H1 (cell line): ENCODE measurements at regions not wholly inside any gene's neighbourhood (a gene's known extent, or its start where the extent isn't known, plus 50 kb on each side); places are given as distances from the start of the nearest gene placed in this dataset.

Source experiments
- CTCF ChIA-PET: fragments of 300-600 bp; sonication (Branson Sonifier 250); formaldehyde crosslinking; loops from one replicate; lab custom pipeline; 2021; ENCODE audit not compliant: partially characterized antibody; lab: Charles Lee
- POLR2A ChIA-PET: fragments of 300-600 bp; sonication (Branson Sonifier 250); formaldehyde crosslinking; loops from one replicate; lab custom pipeline; 2021; ENCODE audit warnings: inconsistent platforms; ENCODE audit not compliant: partially characterized antibody; lab: Charles Lee
- DNase-seq, 2 experiments: peaks; one replicate each; pipeline versions ENCODE4 v3.0.0 to v3.0.0-alpha.2; 2010 to 2022; ENCODE audit warnings: low spot score in 2 of 2, low read depth in 1 of 2, mixed read lengths in 1 of 2
- FAIRE-seq: peaks from 2 replicates; lab custom pipeline; 2011; peaks lifted over from hg19 to GRCh38; lab: Jason Lieb, UNC
- H2AFZ ChIP-seq: 2 replicates; pipeline ENCODE4 v1.8.1; 2012; ENCODE audit warnings: low read length, inconsistent platforms
- H2AK5ac ChIP-seq: 2 replicates; pipeline ENCODE4 v1.6.1; 2013; ENCODE audit warnings: low read depth, low read length
- H2BK120ac ChIP-seq: replicated peaks from 2 replicates; pipeline ENCODE3; 2013; ENCODE audit warnings: low read depth, low read length, inconsistent platforms
- H2BK12ac ChIP-seq: 2 replicates; pipeline ENCODE4 v1.6.1; 2013; ENCODE audit warnings: low read depth, low read length
- H2BK15ac ChIP-seq: 2 replicates; pipeline ENCODE4 v1.6.1; 2013; ENCODE audit warnings: low read length
- H2BK20ac ChIP-seq: 2 replicates; pipeline ENCODE4 v1.6.1; 2013; ENCODE audit warnings: low read length
- H2BK5ac ChIP-seq: 2 replicates; pipeline ENCODE4 v1.6.1; 2013; ENCODE audit warnings: low read depth, low read length
- H3K14ac ChIP-seq: 2 replicates; pipeline ENCODE4 v1.6.1; 2013; ENCODE audit warnings: inconsistent platforms; ENCODE audit not compliant: insufficient read length
- H3K18ac ChIP-seq: 2 replicates; pipeline ENCODE4 v1.6.1; 2013; ENCODE audit warnings: low read length; ENCODE audit errors: extremely low read depth
- H3K23ac ChIP-seq: 2 replicates; pipeline ENCODE4 v1.6.1; 2013; ENCODE audit warnings: inconsistent platforms; ENCODE audit not compliant: insufficient read length
- H3K23me2 ChIP-seq: 2 replicates; pipeline ENCODE4 v1.6.1; 2013; ENCODE audit warnings: low read depth, low read length
- H3K27ac ChIP-seq: 2 replicates; pipeline ENCODE4 v1.6.1; 2011; ENCODE audit warnings: low read depth, low read length, inconsistent platforms
- H3K27me3 ChIP-seq, 4 experiments: replicated peaks in 1 of 4; 1 replicate in 1 of 4; 2 replicates in 3 of 4; pipeline versions ENCODE4 v1.6.1 to v1.8.1; 2011 to 2013; ENCODE audit warnings: low read length in 3 of 4, mild to moderate bottlenecking in 3 of 4, inconsistent platforms in 2 of 4, mixed read lengths in 2 of 4, moderate library complexity in 1 of 4; ENCODE audit not compliant: control insufficient read depth in 3 of 4, insufficient read depth in 3 of 4; ENCODE audit errors: extremely low read depth in 1 of 4
- H3K36me3 ChIP-seq, 4 experiments: 2 replicates each; pipeline versions ENCODE4 v1.6.1 to v1.8.1; 2011 to 2013; ENCODE audit warnings: mild to moderate bottlenecking in 4 of 4, low read length in 3 of 4, moderate library complexity in 2 of 4, control low read depth in 1 of 4, inconsistent platforms in 1 of 4; ENCODE audit not compliant: insufficient read depth in 4 of 4, control insufficient read depth in 2 of 4
- H3K4ac ChIP-seq: replicated peaks from 2 replicates; pipeline ENCODE3; 2013; ENCODE audit warnings: low read length, low read depth, mixed read lengths, inconsistent platforms; ENCODE audit not compliant: insufficient read length
- H3K4me1 ChIP-seq, 4 experiments: replicated peaks in 1 of 4; 1 replicate in 1 of 4; 2 replicates in 3 of 4; pipeline versions ENCODE4 v1.6.1 to v1.8.1; 2011 to 2013; ENCODE audit warnings: low read length in 3 of 4, inconsistent platforms in 2 of 4, mixed read lengths in 1 of 4; ENCODE audit not compliant: insufficient read depth in 4 of 4, control insufficient read depth in 3 of 4
- H3K4me2 ChIP-seq, 2 experiments: 2 replicates each; pipeline versions ENCODE4 v1.6.1 to v1.8.1; 2011 to 2013; ENCODE audit warnings: low read depth in 2 of 2, low read length in 2 of 2, control low read depth in 1 of 2, inconsistent platforms in 1 of 2, mild to moderate bottlenecking in 1 of 2; ENCODE audit not compliant: insufficient read depth in 1 of 2
- H3K4me3 ChIP-seq, 4 experiments: fragments of 200-600, 300-600 bp in 1 of 4; sonication (generic), shearing (Covaris generic), sonication (Bioruptor Twin) in 1 of 4; 2 replicates each; pipeline versions ENCODE4 v1.5.1 to v1.8.1; 2011 to 2016; ENCODE audit warnings: low read length in 4 of 4, low read depth in 3 of 4, control low read depth in 2 of 4, inconsistent platforms in 2 of 4, mild to moderate bottlenecking in 2 of 4, mixed read lengths in 1 of 4, moderate library complexity in 1 of 4; ENCODE audit not compliant: insufficient read depth in 2 of 4; ENCODE audit errors: extremely low read depth in 1 of 4
- H3K56ac ChIP-seq: replicated peaks from 2 replicates; pipeline ENCODE3; 2013; ENCODE audit warnings: low read depth, mild to moderate bottlenecking, mixed read lengths, low read length, inconsistent platforms; ENCODE audit not compliant: insufficient read length
- H3K79me1 ChIP-seq: 2 replicates; pipeline ENCODE4 v1.6.1; 2013; ENCODE audit warnings: low read depth, low read length, control low read depth
- H3K79me2 ChIP-seq, 2 experiments: 2 replicates each; pipeline versions ENCODE4 v1.6.1 to v1.8.1; 2012 to 2013; ENCODE audit warnings: low read length in 2 of 2, mild to moderate bottlenecking in 2 of 2, inconsistent platforms in 1 of 2; ENCODE audit not compliant: insufficient read depth in 2 of 2, control insufficient read depth in 1 of 2
- H3K9ac ChIP-seq, 4 experiments: replicated peaks in 1 of 4; 1 replicate in 1 of 4; 2 replicates in 3 of 4; pipeline versions ENCODE4 v1.6.1 to v1.8.1; 2011 to 2013; ENCODE audit warnings: low read depth in 3 of 4, low read length in 3 of 4, control low read depth in 2 of 4, mild to moderate bottlenecking in 2 of 4, moderate library complexity in 2 of 4, inconsistent platforms in 1 of 4; ENCODE audit errors: extremely low read depth in 1 of 4
- H3K9me3 ChIP-seq, 2 experiments: 2 replicates each; pipeline versions ENCODE4 v1.6.1 to v1.8.1; 2012 to 2013; ENCODE audit warnings: mild to moderate bottlenecking in 2 of 2, moderate library complexity in 2 of 2, control low read depth in 1 of 2, inconsistent platforms in 1 of 2, low read depth in 1 of 2, low read length in 1 of 2, mixed read lengths in 1 of 2; ENCODE audit not compliant: insufficient read depth in 2 of 2
- H4K20me1 ChIP-seq, 2 experiments: replicated peaks in 1 of 2; 2 replicates each; pipeline versions ENCODE3 to v1.8.1; 2011 to 2013; ENCODE audit warnings: inconsistent platforms in 2 of 2, low read length in 2 of 2, mild to moderate bottlenecking in 1 of 2; ENCODE audit not compliant: insufficient read depth in 2 of 2, control insufficient read depth in 1 of 2
- H4K5ac ChIP-seq: 2 replicates; pipeline ENCODE4 v1.6.1; 2013; ENCODE audit warnings: low read length, low read depth, mixed read lengths, inconsistent platforms; ENCODE audit not compliant: insufficient read length
- H4K8ac ChIP-seq: 2 replicates; pipeline ENCODE4 v1.8.0; 2013; ENCODE audit warnings: mild to moderate bottlenecking, moderate library complexity, low read length, inconsistent platforms; ENCODE audit not compliant: insufficient read depth; ENCODE audit errors: extremely low read depth
- H4K91ac ChIP-seq: replicated peaks from 2 replicates; pipeline ENCODE3; 2013; ENCODE audit warnings: low read length, mixed read lengths, inconsistent platforms; ENCODE audit not compliant: insufficient read length
- CHD2 ChIP-seq: IDR thresholded peaks from 2 replicates; pipeline ENCODE4 v1.6.1; 2012; ENCODE audit warnings: low read length, improper control_type of control experiment
- PHF8 ChIP-seq: fragments of 200-600 bp; sonication (generic); conservative IDR thresholded peaks from 2 replicates; pipeline ENCODE4 v1.7.1; 2012; ENCODE audit warnings: low read depth, mild to moderate bottlenecking, inconsistent platforms, low read length, moderate library complexity
- RAD21 ChIP-seq, 2 experiments: IDR thresholded peaks in 1 of 2; conservative IDR thresholded peaks in 1 of 2; 2 replicates each; pipeline ENCODE4 v1.6.1; 2011; ENCODE audit warnings: low read depth in 2 of 2, low read length in 2 of 2, improper control_type of control experiment in 1 of 2, inconsistent platforms in 1 of 2, mild to moderate bottlenecking in 1 of 2, moderate library complexity in 1 of 2
- RNF2 ChIP-seq: fragments of 200-900, 300-1000 bp; sonication (generic); IDR thresholded peaks from 2 replicates; pipeline ENCODE4 v1.7.1; 2016; ENCODE audit warnings: borderline replicate concordance, low read depth, mild to moderate bottlenecking, antibody characterized with exemption, low read length; ENCODE audit not compliant: poor library complexity, severe bottlenecking; ENCODE audit errors: missing control alignments
- SAP30 ChIP-seq: fragments of 300-600 bp; sonication (generic); IDR thresholded peaks from 2 replicates; pipeline ENCODE4 v1.7.1; 2012; ENCODE audit warnings: low read length, moderate library complexity, mild to moderate bottlenecking, inconsistent platforms; ENCODE audit not compliant: insufficient read depth, insufficient replicate concordance
- WGBS, 2 experiments: shearing (Covaris generic) in 1 of 2; methylation state at CpG; one replicate each; pipeline versions ENCODE4 v1.1.6 to v1.1.7; 2013 to 2015; ENCODE audit warnings: low lambda C conversion rate in 2 of 2, mixed read lengths in 2 of 2, inconsistent platforms in 1 of 2, low coverage in 1 of 2, missing lambda C conversion rate in 1 of 2; ENCODE audit not compliant: insufficient replicate concordance in 2 of 2, insufficient coverage in 1 of 2, insufficient read length in 1 of 2; ENCODE audit errors: extremely low coverage in 1 of 2, missing lambda C conversion rate in 1 of 2; 5-methylcytosine and 5-hydroxymethylcytosine counted together

- Histone ChIP-seq H3K9me3 (no peaks in the 10 kb centered on the region), H4K5ac (no peak overlapping the region), H4K8ac (no peak overlapping the region), H3K79me2 (no peaks in the 10 kb centered on the region), H3K18ac (no peak overlapping the region), H3K4ac (no peak overlapping the region), H3K23ac (no peak overlapping the region), H3K56ac (no peak overlapping the region), H3K4me2 (no peak overlapping the region), H2AK5ac (no peak overlapping the region), H3K27ac (no peak overlapping the region), H2BK12ac (no peak overlapping the region), H3K27me3 (peaks cover 3 to 18% (median 12%) of the 10 kb centered on the region in 4 experiments), H3K79me1 (no peaks in the 10 kb centered on the region), H4K20me1 (no peaks in the 10 kb centered on the region), H3K4me3 (no peak overlapping the region), H3K36me3 (no peaks in the 10 kb centered on the region), H3K9ac (no peak overlapping the region), H2BK20ac (no peak overlapping the region), H2BK5ac (no peak overlapping the region), H3K23me2 (no peaks in the 10 kb centered on the region), H2BK15ac (no peak overlapping the region), H3K14ac (no peak overlapping the region), H2BK120ac (no peak overlapping the region), H2AFZ (no peak overlapping the region), H4K91ac (no peak overlapping the region), H3K4me1 (no peaks in the 10 kb centered on the region)
- ChIA-PET POLR2A (no interaction called here), CTCF (no interaction called here)
- no peak for DNase-seq
- WGBS, 2 experiments, result 82% methylated on average over 3 of the region's 3 CpGs; no CpG with 5 or more reads in 1 of the 2 experiments
- FAIRE-seq, result no peak
- TF ChIP-seq CHD2, result no peak
- TF ChIP-seq RAD21 (IDR thresholded peaks at IDR 0.05 in 1 of 2, conservative IDR thresholded peaks at IDR 0.05 in 1 of 2; ENCODE audit: low read depth in 2 of 2, low read length in 2 of 2), result no peak
- TF ChIP-seq PHF8, result no peak
- no peak for TF ChIP-seq RNF2
- no peak for TF ChIP-seq SAP30
Observed at GRCh38 chr14:101451166-101451565, 110.1 kb upstream of the DIO3 start.
